ENCODE measurements at regions not wholly inside any gene's neighbourhood (a gene's known extent, or its start where the extent isn't known, plus 50 kb on each side); places are given as distances from the start of the nearest gene placed in this dataset.

DNA sequence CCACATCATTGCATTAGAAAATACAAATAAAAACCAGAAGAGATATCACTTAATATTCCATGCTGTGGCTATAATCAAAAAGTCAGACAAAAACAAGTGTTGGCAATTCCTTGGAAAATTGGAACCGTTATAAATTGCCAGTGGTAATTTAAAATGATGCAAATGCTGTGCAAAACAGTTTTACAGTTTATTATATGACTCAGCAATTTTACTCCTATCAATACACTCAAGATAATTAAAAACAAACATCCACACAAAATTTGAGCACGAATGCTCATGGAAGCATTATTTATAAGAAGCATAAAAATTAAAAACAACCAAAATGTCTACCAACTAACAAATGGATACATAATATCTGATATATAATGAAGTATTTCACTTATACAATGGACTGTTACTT is 728.8 kb downstream of the CBLN2 start:
- no peaks in the 10 kb centered on the region for H3K36me3 Mint-ChIP-seq (ENCODE audit: low read depth)
- no peaks in the 10 kb centered on the region for H3K9me3 Mint-ChIP-seq
- no peaks in the 10 kb centered on the region for H3K27me3 Mint-ChIP-seq (ENCODE audit: low read depth)
- no peak overlapping the region for H3K27ac Mint-ChIP-seq
- no peak overlapping the region for H3K4me3 Mint-ChIP-seq (ENCODE audit: low read depth)
- no peak for DNase-seq (ENCODE audit: low spot score)
- H3K4me1 Mint-ChIP-seq (ENCODE audit: low read depth): no peaks in the 10 kb centered on the region
- intact Hi-C loops (cut with micrococcal nuclease): no loop called here

DNA sequence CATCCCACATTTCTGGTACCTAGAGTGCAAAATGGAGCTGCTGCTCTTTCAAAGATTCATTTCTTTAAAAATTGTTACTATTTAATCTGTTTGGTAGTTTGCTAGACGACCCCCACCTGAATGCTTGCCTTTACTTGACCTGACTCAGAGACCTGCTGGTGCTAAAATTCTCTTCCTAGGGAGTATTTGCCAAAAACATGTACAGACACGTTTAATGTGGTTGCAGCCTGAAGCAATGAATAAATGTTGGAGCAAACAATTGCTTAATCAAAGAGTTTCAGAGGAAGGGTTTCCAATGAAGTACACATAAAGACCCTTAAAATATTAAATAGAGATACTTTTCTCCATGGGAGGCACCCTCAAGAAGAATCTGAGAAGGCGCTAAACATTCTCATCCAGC is 734.4 kb downstream of the CBLN2 start:
- Mint-ChIP-seq H3K27me3 (ENCODE audit: low read depth) (no peaks in the 10 kb centered on the region), H3K9me3 (peaks cover 4% of the 10 kb centered on the region), H3K36me3 (ENCODE audit: low read depth) (no peaks in the 10 kb centered on the region), H3K4me3 (ENCODE audit: low read depth) (no peak overlapping the region), H3K27ac (no peak overlapping the region), H3K4me1 (ENCODE audit: low read depth) (no peaks in the 10 kb centered on the region)
- intact Hi-C loops (cut with micrococcal nuclease): no loop called here
- DNase-seq (ENCODE audit: low spot score): no peak

DNA sequence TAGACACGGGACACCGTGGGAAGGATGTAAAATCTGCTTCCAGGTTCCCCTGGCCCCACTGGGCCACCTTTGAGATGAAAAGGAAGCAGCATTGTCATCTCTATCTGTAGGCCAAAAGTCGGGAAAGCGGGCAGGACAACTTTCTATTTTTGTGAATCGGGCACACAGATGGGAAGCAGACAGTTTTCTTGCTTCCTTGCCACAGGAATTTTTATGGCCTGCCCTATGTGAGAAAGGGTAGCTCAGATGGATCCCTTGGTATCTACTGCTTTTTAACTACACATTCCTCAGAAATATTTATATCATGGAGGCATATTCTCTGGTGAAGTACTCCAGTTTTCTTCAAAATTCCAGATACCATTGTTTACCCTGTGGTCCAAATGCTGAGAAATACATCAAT is 735.5 kb downstream of the CBLN2 start:
- H3K27me3 Mint-ChIP-seq (ENCODE audit: low read depth): no peaks in the 10 kb centered on the region
- no peak overlapping the region for H3K27ac Mint-ChIP-seq
- peaks cover 4% of the 10 kb centered on the region for H3K9me3 Mint-ChIP-seq
- no peaks in the 10 kb centered on the region for H3K4me1 Mint-ChIP-seq (ENCODE audit: low read depth)
- DNase-seq (ENCODE audit: low spot score): no peak
- no peak overlapping the region for H3K4me3 Mint-ChIP-seq (ENCODE audit: low read depth)
- H3K36me3 Mint-ChIP-seq (ENCODE audit: low read depth): no peaks in the 10 kb centered on the region
- intact Hi-C loops (cut with micrococcal nuclease): no loop called here

DNA sequence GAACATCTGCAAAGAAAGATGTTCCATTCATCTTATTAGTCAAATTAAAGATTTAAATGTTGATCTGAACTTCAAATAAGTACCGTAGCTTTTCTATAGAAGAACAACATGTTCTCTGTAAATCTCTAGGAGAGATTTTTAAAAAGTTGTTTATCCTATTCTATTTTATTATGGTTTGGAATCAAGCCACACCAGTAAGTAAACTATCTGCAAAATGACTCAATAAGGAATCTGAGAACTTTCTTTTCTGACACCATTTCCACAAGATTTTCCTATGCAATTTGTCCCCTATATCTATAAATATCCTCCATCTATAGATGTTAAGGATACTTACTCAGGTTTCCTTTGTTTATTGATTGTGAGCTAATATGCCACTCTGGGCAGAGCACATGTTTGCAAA is 736.6 kb downstream of the CBLN2 start:
- intact Hi-C loops (cut with micrococcal nuclease): no loop called here

DNA sequence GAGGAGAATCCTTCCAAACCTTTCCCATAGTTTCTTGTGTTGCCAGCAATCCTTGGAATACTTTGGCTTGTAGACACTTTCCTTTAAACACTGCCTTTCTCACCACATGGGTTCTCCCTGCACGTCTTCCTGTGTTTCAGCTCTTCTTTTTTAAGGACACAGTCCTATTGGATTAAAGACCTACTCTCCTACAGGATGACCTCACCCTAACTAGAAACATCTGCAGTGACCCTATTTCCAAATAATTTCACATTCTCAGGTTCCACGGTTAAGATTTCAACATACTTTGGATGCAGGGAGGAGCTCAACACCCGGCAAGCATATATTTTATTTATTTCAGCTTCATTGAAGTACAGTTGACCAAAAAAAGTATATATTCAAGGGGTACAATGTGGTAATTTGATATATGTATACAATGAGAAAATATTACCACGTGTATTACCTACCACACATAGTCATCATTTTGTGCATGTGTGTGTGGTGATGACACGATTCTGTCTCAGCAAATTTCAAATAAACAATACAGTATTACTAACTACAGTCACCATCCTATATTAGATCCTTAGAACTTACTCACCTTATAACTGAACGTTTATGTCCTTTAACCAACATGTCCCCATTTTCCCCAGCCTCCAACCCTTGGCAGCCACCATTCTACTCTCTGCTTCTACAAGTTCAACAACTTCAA is 745.0 kb downstream of the CBLN2 start:
- H3K4me3 Mint-ChIP-seq (ENCODE audit: low read depth): no peak overlapping the region
- no peaks in the 10 kb centered on the region for H3K27me3 Mint-ChIP-seq (ENCODE audit: low read depth)
- H3K27ac Mint-ChIP-seq: no peak overlapping the region
- intact Hi-C loops (cut with micrococcal nuclease): no loop called here
- no peaks in the 10 kb centered on the region for H3K9me3 Mint-ChIP-seq
- H3K4me1 Mint-ChIP-seq (ENCODE audit: low read depth): no peaks in the 10 kb centered on the region
- DNase-seq (ENCODE audit: low spot score): no peak
- H3K36me3 Mint-ChIP-seq (ENCODE audit: low read depth): no peaks in the 10 kb centered on the region

More for the DNA sequence above, 736.6 kb downstream of the CBLN2 start:
- DNase-seq (ENCODE audit: low spot score): no peak
- Mint-ChIP-seq H3K27me3 (ENCODE audit: low read depth) (no peaks in the 10 kb centered on the region), H3K4me1 (ENCODE audit: low read depth) (no peaks in the 10 kb centered on the region), H3K9me3 (peaks cover 4% of the 10 kb centered on the region), H3K4me3 (ENCODE audit: low read depth) (no peak overlapping the region), H3K27ac (no peak overlapping the region), H3K36me3 (ENCODE audit: low read depth) (no peaks in the 10 kb centered on the region)

DNA sequence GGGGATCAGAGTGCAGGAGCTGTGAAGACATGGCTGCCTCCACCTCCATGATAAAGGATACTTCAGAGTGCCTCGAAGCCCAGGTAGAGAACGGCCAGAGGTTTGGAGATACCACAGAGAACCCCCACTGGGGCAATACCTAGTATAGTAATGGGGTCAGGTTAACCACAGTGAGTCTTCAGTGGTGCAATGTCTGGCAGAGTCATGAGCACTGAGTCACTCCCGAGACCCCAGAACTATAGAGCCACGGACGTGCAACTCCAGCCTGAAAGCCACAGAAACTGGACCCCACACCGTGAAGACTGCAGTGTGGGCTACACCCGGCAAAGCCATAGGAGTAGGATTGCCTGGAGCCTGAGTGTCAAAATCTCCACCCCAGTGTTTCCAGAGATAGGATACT is 746.6 kb downstream of the CBLN2 start:
- H3K27me3 Mint-ChIP-seq (ENCODE audit: low read depth): no peaks in the 10 kb centered on the region
- no peaks in the 10 kb centered on the region for H3K36me3 Mint-ChIP-seq (ENCODE audit: low read depth)
- intact Hi-C loops (cut with micrococcal nuclease): no loop called here

DNA sequence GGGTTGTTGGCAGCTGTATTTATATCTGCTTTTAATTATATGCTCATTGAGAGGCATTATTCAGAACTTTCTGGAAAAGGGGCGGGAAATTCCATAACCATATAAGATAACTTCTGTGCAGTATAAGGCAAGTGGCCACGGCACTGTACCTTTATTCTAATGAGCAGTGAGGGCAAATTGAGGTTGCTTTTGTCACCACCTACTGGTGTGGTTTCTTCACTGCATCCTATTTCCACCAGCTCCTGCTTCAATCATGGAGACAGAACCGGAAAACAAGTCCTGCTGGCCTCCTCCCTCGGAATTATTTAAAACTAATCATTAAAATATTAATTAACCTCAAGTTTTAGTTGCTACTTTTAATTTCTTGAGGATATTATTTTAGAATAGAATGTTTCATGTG is 759.4 kb downstream of the CBLN2 start:
- Mint-ChIP-seq H3K4me1 (ENCODE audit: low read depth) (no peaks in the 10 kb centered on the region), H3K27me3 (ENCODE audit: low read depth) (no peaks in the 10 kb centered on the region), H3K4me3 (ENCODE audit: low read depth) (no peak overlapping the region), H3K9me3 (no peaks in the 10 kb centered on the region), H3K27ac (no peak overlapping the region), H3K36me3 (ENCODE audit: low read depth) (no peaks in the 10 kb centered on the region)
- intact Hi-C loops (cut with micrococcal nuclease): no loop called here
- no peak for DNase-seq (ENCODE audit: low spot score)

More for the DNA sequence above, 746.6 kb downstream of the CBLN2 start:
- DNase-seq (ENCODE audit: low spot score): no peak
- Mint-ChIP-seq H3K4me1 (ENCODE audit: low read depth) (no peaks in the 10 kb centered on the region), H3K27ac (no peak overlapping the region), H3K4me3 (ENCODE audit: low read depth) (no peak overlapping the region), H3K9me3 (no peaks in the 10 kb centered on the region)

DNA sequence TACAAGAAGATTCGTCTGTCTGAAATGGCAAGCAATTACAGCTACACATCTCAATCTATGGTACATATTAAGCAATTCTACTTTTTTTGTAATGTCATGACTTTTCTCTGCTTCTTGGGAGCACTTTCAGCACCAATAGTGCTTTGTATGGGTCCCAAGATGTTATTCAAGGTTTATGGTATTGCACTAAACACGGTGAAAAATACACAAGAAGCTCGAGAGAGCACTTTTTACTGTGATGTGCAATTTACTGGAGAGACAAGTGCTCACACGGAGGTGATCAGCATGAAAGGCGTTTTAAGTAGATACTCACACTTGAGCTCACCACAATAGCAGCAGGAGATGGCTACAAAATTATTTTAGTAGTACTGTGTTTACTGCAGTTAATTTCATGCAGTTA is 783.6 kb downstream of the CBLN2 start:
- no peak overlapping the region for H3K4me3 Mint-ChIP-seq (ENCODE audit: low read depth)
- no peak for DNase-seq (ENCODE audit: low spot score)
- H3K27me3 Mint-ChIP-seq (ENCODE audit: low read depth): no peaks in the 10 kb centered on the region
- H3K4me1 Mint-ChIP-seq (ENCODE audit: low read depth): no peaks in the 10 kb centered on the region
- no peak overlapping the region for H3K27ac Mint-ChIP-seq
- peaks cover 5% of the 10 kb centered on the region for H3K9me3 Mint-ChIP-seq
- no peaks in the 10 kb centered on the region for H3K36me3 Mint-ChIP-seq (ENCODE audit: low read depth)
- intact Hi-C loops (cut with micrococcal nuclease): no loop called here

DNA sequence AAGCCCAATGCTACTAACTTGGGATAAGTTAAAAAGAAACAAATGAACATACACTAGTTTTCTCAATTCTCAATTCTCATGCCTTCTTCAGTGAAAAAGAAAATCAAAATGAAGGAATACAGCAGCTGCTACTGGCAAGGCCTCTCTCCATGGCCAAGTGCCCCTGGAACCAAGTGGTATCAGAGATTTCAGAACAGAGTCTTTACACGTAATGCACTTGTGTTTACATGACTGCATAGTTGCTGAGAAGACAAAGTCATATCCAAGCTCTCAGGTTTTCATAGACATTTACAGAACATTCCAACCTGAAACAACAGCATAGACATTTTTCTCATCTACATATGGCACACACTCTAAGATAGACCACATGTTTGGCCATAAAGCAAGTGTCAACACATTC is 789.9 kb downstream of the CBLN2 start:
- no peaks in the 10 kb centered on the region for H3K27me3 Mint-ChIP-seq (ENCODE audit: low read depth)
- no peak overlapping the region for H3K4me3 Mint-ChIP-seq (ENCODE audit: low read depth)
- H3K36me3 Mint-ChIP-seq (ENCODE audit: low read depth): no peaks in the 10 kb centered on the region
- DNase-seq (ENCODE audit: low spot score): no peak
- intact Hi-C loops (cut with micrococcal nuclease): no loop called here
- H3K4me1 Mint-ChIP-seq (ENCODE audit: low read depth): no peaks in the 10 kb centered on the region
- H3K9me3 Mint-ChIP-seq: peaks cover 7% of the 10 kb centered on the region
- H3K27ac Mint-ChIP-seq: no peak overlapping the region

DNA sequence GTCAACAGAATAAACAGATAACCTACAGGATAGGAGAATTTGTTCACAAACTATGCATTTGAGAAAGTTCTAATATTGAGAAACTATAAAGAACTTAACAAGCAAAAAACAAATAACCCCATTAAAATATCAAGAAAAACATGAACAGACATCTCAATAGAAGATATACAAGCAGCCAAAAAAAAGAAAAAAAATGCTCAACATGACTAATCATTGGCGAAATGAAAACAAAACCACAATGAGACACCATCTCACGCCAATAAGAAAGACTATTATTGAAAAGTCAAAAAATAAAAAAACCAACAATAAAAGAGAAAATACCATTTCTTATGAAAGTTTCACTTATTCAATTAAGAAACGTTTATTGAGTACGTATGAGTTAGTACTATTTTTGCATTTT is 800.5 kb downstream of the CBLN2 start:
- no peak overlapping the region for H3K27ac Mint-ChIP-seq
- DNase-seq (ENCODE audit: low spot score): no peak
- H3K4me3 Mint-ChIP-seq (ENCODE audit: low read depth): no peak overlapping the region
- no peaks in the 10 kb centered on the region for H3K36me3 Mint-ChIP-seq (ENCODE audit: low read depth)
- no peaks in the 10 kb centered on the region for H3K4me1 Mint-ChIP-seq (ENCODE audit: low read depth)
- intact Hi-C loops (cut with micrococcal nuclease): no loop called here
- H3K27me3 Mint-ChIP-seq (ENCODE audit: low read depth): no peaks in the 10 kb centered on the region
- peaks cover 10% of the 10 kb centered on the region for H3K9me3 Mint-ChIP-seq

DNA sequence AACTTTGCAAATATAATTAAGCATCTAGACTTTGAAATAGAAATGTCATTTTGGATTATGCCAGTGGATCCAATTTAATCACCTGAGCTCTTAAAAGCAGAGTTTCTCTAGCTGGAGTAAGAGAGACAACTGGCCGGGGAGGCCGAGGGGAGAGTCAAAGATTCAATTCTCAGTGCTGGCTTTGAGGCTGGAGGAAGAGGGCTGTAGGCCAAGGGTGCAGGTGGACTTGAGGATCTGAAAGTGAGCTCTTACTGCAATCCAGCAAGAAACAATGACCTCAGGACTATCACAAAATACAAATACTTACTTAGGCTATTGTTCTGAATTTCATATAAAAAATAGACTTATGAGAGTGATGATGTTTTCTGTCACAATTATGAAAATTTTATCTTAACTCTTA is 814.5 kb downstream of the CBLN2 start:
- Mint-ChIP-seq H3K36me3 (ENCODE audit: low read depth) (no peaks in the 10 kb centered on the region), H3K4me1 (ENCODE audit: low read depth) (no peaks in the 10 kb centered on the region), H3K9me3 (no peaks in the 10 kb centered on the region), H3K27me3 (ENCODE audit: low read depth) (no peaks in the 10 kb centered on the region), H3K27ac (no peak overlapping the region), H3K4me3 (ENCODE audit: low read depth) (no peak overlapping the region)
- DNase-seq (ENCODE audit: low spot score): no peak
- intact Hi-C loops (cut with micrococcal nuclease): no loop called here

DNA sequence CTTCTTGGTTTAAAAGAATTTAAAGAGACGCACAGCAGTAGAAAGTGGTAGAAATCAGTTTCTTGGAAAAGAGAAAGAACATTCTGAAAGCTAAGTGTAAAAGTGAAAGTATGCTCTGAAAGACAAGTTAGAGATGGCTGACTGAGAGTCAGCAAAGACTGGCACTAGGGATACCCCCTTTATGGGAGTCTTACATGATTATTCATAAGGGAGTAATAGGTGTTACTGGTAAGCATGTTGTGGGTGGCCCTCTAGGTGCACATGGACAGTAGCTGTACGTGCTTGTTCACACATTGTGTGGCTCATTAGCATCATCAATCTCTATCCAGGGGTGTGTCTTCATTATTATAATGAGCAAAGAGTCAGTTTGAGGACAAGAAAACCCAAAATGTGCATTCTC is 816.2 kb downstream of the CBLN2 start:
- H3K4me3 Mint-ChIP-seq (ENCODE audit: low read depth): no peak overlapping the region
- no peaks in the 10 kb centered on the region for H3K9me3 Mint-ChIP-seq
- H3K27ac Mint-ChIP-seq: no peak overlapping the region
- H3K4me1 Mint-ChIP-seq (ENCODE audit: low read depth): no peaks in the 10 kb centered on the region
- intact Hi-C loops (cut with micrococcal nuclease): no loop called here
- no peak for DNase-seq (ENCODE audit: low spot score)
- no peaks in the 10 kb centered on the region for H3K27me3 Mint-ChIP-seq (ENCODE audit: low read depth)
- no peaks in the 10 kb centered on the region for H3K36me3 Mint-ChIP-seq (ENCODE audit: low read depth)

DNA sequence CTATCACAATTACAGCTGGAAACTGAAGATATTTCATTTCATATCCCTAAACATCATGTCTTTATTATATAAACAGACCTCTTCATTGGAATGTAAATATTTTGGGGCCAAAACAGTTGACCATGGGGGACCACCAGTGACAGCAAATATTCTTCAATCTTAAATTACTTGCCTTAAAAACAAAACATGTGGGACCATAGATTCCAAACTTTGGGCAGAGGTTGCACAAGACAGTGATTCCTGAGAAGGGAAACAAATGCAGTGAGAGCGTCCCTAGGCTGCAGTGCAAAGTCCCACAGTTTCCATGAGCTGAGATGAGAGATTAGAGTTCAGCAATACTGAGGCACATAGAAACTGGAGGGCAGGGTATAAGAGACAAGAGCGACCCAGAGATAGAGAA is 818.9 kb downstream of the CBLN2 start:
- H3K4me1 Mint-ChIP-seq (ENCODE audit: low read depth): no peaks in the 10 kb centered on the region
- H3K27me3 Mint-ChIP-seq (ENCODE audit: low read depth): no peaks in the 10 kb centered on the region
- intact Hi-C loops (cut with micrococcal nuclease): no loop called here
- no peaks in the 10 kb centered on the region for H3K36me3 Mint-ChIP-seq (ENCODE audit: low read depth)
- H3K4me3 Mint-ChIP-seq (ENCODE audit: low read depth): no peak overlapping the region
- H3K27ac Mint-ChIP-seq: no peak overlapping the region
- no peak for DNase-seq (ENCODE audit: low spot score)
- H3K9me3 Mint-ChIP-seq: no peaks in the 10 kb centered on the region

DNA sequence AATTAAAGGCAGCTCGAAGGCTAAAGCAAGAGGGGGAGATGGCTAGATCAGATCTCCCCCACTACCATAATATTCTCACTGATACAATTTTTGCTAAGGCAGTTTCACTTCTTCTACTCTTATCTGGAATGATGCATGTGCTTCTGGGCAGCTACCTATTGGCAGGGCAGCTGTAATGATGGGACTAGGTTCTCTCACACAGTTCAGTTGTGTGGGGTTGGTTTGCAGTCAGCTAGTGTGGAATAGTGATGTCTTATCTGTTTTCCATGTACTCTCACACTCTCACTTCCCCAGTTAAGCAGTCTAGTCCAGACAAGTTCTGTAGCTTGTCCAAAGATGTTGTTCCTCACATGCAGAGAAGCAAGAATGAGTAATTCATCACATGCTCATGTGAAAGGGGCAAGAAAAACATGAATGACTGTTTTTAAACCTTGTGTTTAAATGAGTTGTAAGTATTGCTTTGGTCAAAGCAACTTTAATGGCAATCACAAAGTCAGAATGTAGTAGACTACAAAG is 836.1 kb downstream of the CBLN2 start:
- Mint-ChIP-seq H3K27me3 (ENCODE audit: low read depth) (no peaks in the 10 kb centered on the region), H3K36me3 (ENCODE audit: low read depth) (no peaks in the 10 kb centered on the region), H3K4me1 (ENCODE audit: low read depth) (no peaks in the 10 kb centered on the region), H3K27ac (no peak overlapping the region), H3K4me3 (ENCODE audit: low read depth) (no peak overlapping the region), H3K9me3 (no peaks in the 10 kb centered on the region)
- no peak for DNase-seq (ENCODE audit: low spot score)
- intact Hi-C loops (cut with micrococcal nuclease): no loop called here

Data from activated T-helper 2 cell treated with anti-CD3 and anti-CD28 coated beads, Interferon-gamma antibody, Interleukin-2, Interleukin-4, amounts not matched to agents 10 μg/mL and 5 μg/mL and 100 μg/mL, durations not matched to agents 14 hours and 24 hours and 36 hours (primary cell).